ENCODE measurements at regions not wholly inside any gene's neighbourhood (a gene's known extent, or its start where the extent isn't known, plus 50 kb on each side); places are given as distances from the start of the nearest gene placed in this dataset.

- H3K4me1 Mint-ChIP-seq = peaks cover 47% of the 10 kb centered on the region
- TF ChIP-seq CTCF (conservative IDR thresholded peaks at IDR 0.05) = no peak
- no peak overlapping the region for H3K27ac Mint-ChIP-seq (ENCODE audit: unreplicated experiment)
- no peak overlapping the region for H3K4me3 Mint-ChIP-seq
- peaks cover 6% of the 10 kb centered on the region for H3K27me3 Mint-ChIP-seq (ENCODE audit: low read depth)
- DNase-seq (ENCODE audit: low read depth, low spot score) = no peak
- no peaks in the 10 kb centered on the region for H3K9me3 Mint-ChIP-seq
- H3K36me3 Mint-ChIP-seq (ENCODE audit: low read depth) = no peaks in the 10 kb centered on the region
These were observed 372.1 kb upstream of the MYT1L start for GRCh38 chr2:2703172-2703571.

GRCh38 chr2:2702385-2702784 is 371.3 kb upstream of the MYT1L start:
- H3K36me3 Mint-ChIP-seq (ENCODE audit: low read depth) = no peaks in the 10 kb centered on the region

GRCh38 chr2:2701813-2702212 is 370.7 kb upstream of the MYT1L start:
- Mint-ChIP-seq H3K4me1 (peaks cover 38% of the 10 kb centered on the region), H3K36me3 (ENCODE audit: low read depth) (no peaks in the 10 kb centered on the region), H3K27ac (ENCODE audit: unreplicated experiment) (peak overlapping the region; percentile 19), H3K9me3 (no peaks in the 10 kb centered on the region), H3K27me3 (ENCODE audit: low read depth) (peaks cover 6% of the 10 kb centered on the region), H3K4me3 (no peak overlapping the region)
- no peak for TF ChIP-seq CTCF (conservative IDR thresholded peaks at IDR 0.05)
- DNase-seq (ENCODE audit: low read depth, low spot score) = no peak

More at GRCh38 chr2:2702385-2702784, 371.3 kb upstream of the MYT1L start:
- no peak for TF ChIP-seq CTCF (conservative IDR thresholded peaks at IDR 0.05)
- Mint-ChIP-seq H3K27me3 (ENCODE audit: low read depth) (peaks cover 6% of the 10 kb centered on the region), H3K27ac (ENCODE audit: unreplicated experiment) (peak overlapping the region; percentile 27), H3K4me3 (no peak overlapping the region), H3K9me3 (no peaks in the 10 kb centered on the region), H3K4me1 (peaks cover 44% of the 10 kb centered on the region)
- DNase-seq (ENCODE audit: low read depth, low spot score) = no peak

- no peak for DNase-seq (ENCODE audit: low read depth, low spot score)
- Mint-ChIP-seq H3K27me3 (ENCODE audit: low read depth) (peaks cover 6% of the 10 kb centered on the region), H3K36me3 (ENCODE audit: low read depth) (no peaks in the 10 kb centered on the region), H3K27ac (ENCODE audit: unreplicated experiment) (peak overlapping the region; percentile 27), H3K4me1 (peaks cover 34% of the 10 kb centered on the region), H3K9me3 (no peaks in the 10 kb centered on the region), H3K4me3 (no peak overlapping the region)
- TF ChIP-seq CTCF (conservative IDR thresholded peaks at IDR 0.05) = no peak
These were observed 370.2 kb upstream of the MYT1L start for GRCh38 chr2:2701176-2701781.

GRCh38 chr2:2699121-2699505 is 368.0 kb upstream of the MYT1L start:
- Mint-ChIP-seq H3K27ac (ENCODE audit: unreplicated experiment) (no peak overlapping the region), H3K9me3 (no peaks in the 10 kb centered on the region), H3K4me1 (peaks cover 36% of the 10 kb centered on the region), H3K36me3 (ENCODE audit: low read depth) (no peaks in the 10 kb centered on the region), H3K4me3 (no peak overlapping the region), H3K27me3 (ENCODE audit: low read depth) (peaks cover 21% of the 10 kb centered on the region)
- no peak for TF ChIP-seq CTCF (conservative IDR thresholded peaks at IDR 0.05)
- DNase-seq (ENCODE audit: low read depth, low spot score) = peak; percentile 27
